Mesothelial cell of epicardium (in vitro differentiated cells): ENCODE measurements at regions not wholly inside any gene's neighbourhood (a gene's known extent, or its start where the extent isn't known, plus 50 kb on each side); places are given as distances from the start of the nearest gene placed in this dataset.

Source experiments
- DNase-seq, 2 experiments: peaks; one replicate each; pipeline ENCODE4 v3.0.0; 2021; ENCODE audit warnings: low spot score in 2 of 2; ENCODE audit not compliant: unreplicated experiment in 2 of 2
- H3K27ac Mint-ChIP-seq: 2 replicates; pipeline ENCODE4 v1.8.0; 2021; ENCODE audit warnings: mixed read lengths
- H3K27me3 Mint-ChIP-seq: 2 replicates; pipeline ENCODE4 v1.8.0; 2021; ENCODE audit warnings: low read depth, mixed read lengths
- H3K36me3 Mint-ChIP-seq: 2 replicates; pipeline ENCODE4 v1.8.0; 2021; ENCODE audit warnings: mixed read lengths
- H3K4me1 Mint-ChIP-seq: 2 replicates; pipeline ENCODE4 v1.8.0; 2021; ENCODE audit warnings: mixed read lengths
- H3K4me3 Mint-ChIP-seq: 2 replicates; pipeline ENCODE4 v1.8.0; 2021; ENCODE audit warnings: mild to moderate bottlenecking, moderate library complexity, mixed read lengths
- H3K9me3 Mint-ChIP-seq: 2 replicates; pipeline ENCODE4 v1.8.0; 2021; ENCODE audit warnings: mixed read lengths
- CTCF ChIP-seq: fragments of 200-600 bp; sonication (generic); IDR thresholded peaks from one replicate; pipeline ENCODE4 v1.5.0; 2021; ENCODE audit warnings: antibody characterized with exemption; ENCODE audit not compliant: unreplicated experiment

GRCh38 chr2:43018179-43019024 is 208.0 kb downstream of the ZFP36L2 start:
- peaks cover 9% of the 10 kb centered on the region for H3K36me3 Mint-ChIP-seq
- H3K27ac Mint-ChIP-seq: peak overlapping the region; percentile 10
- no peaks in the 10 kb centered on the region for H3K27me3 Mint-ChIP-seq

DNA sequence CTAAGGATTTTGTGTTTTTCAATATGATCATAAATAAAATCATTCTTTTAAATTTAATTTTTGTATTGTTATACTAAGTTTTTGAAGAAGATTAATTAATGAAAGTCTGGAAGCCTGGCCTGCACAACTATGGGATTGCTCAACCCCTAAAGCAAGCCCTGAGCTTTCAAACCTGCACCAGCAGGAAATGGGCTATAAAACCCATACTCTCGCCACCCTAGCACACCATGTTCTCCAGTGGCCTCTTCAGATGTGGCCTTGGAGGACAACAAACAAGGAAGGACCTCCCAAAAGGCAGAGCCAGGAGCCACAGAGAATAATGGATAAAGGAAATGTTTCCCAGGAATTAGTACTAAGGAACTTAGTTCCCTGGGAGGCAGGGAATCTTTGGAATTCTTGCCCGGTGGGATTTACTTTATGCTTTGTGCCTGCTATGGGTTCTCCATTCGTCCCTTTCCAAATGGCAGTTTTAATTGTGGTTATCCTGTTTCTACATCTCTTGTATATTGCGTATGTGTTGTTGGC is 212.5 kb downstream of the ZFP36L2 start:
- Mint-ChIP-seq H3K4me3 (no peak overlapping the region), H3K9me3 (no peaks in the 10 kb centered on the region), H3K27ac (no peak overlapping the region), H3K36me3 (no peaks in the 10 kb centered on the region), H3K27me3 (no peaks in the 10 kb centered on the region), H3K4me1 (peaks cover 16% of the 10 kb centered on the region)
- no peak for TF ChIP-seq CTCF
- DNase-seq: no peak

More at GRCh38 chr2:43018179-43019024, 208.0 kb downstream of the ZFP36L2 start:
- no peak for DNase-seq
- Mint-ChIP-seq H3K4me1 (peaks cover 13% of the 10 kb centered on the region), H3K9me3 (peaks cover 13% of the 10 kb centered on the region), H3K4me3 (no peak overlapping the region)
- TF ChIP-seq CTCF: no peak

DNA sequence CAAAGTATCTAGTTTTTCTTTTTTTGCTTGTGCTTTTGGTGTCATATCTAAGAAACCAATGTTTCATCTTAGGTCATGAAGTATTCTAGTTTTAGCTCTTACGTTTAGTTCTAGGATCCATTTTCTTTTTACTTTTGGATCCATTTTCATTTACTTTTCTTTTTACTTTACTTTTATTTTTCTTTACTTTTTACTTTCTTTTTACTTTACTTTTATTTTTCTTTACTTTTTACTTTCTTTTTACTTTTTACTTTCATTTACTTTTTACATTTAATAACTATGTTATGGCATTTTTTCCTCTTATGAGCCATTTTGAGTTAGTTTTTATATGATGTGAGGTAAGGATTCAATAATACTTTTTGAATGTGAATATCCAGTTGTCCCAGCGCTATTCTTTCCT is 213.4 kb downstream of the ZFP36L2 start:
- peaks cover 7% of the 10 kb centered on the region for H3K9me3 Mint-ChIP-seq

GRCh38 chr2:43011158-43011491 is 215.3 kb downstream of the ZFP36L2 start:
- Mint-ChIP-seq H3K27ac (no peak overlapping the region), H3K9me3 (peaks cover 14% of the 10 kb centered on the region), H3K36me3 (no peaks in the 10 kb centered on the region), H3K4me3 (no peak overlapping the region), H3K4me1 (peaks cover 5% of the 10 kb centered on the region), H3K27me3 (no peaks in the 10 kb centered on the region)
- DNase-seq: no peak
- no peak for TF ChIP-seq CTCF

More for the DNA sequence above, 213.4 kb downstream of the ZFP36L2 start:
- DNase-seq: no peak
- no peaks in the 10 kb centered on the region for H3K36me3 Mint-ChIP-seq
- no peaks in the 10 kb centered on the region for H3K27me3 Mint-ChIP-seq
- peaks cover 8% of the 10 kb centered on the region for H3K4me1 Mint-ChIP-seq
- no peak for TF ChIP-seq CTCF
- H3K4me3 Mint-ChIP-seq: no peak overlapping the region
- no peak overlapping the region for H3K27ac Mint-ChIP-seq

- no peak for TF ChIP-seq CTCF
- peaks cover 10% of the 10 kb centered on the region for H3K4me1 Mint-ChIP-seq
- no peaks in the 10 kb centered on the region for H3K27me3 Mint-ChIP-seq
- DNase-seq: no peak
- H3K27ac Mint-ChIP-seq: no peak overlapping the region
- peaks cover 14% of the 10 kb centered on the region for H3K9me3 Mint-ChIP-seq
- no peaks in the 10 kb centered on the region for H3K36me3 Mint-ChIP-seq
- H3K4me3 Mint-ChIP-seq: no peak overlapping the region
Measured at GRCh38 chr2:43010438-43011157, 215.8 kb downstream of the ZFP36L2 start.
